ENCODE measurements at regions not wholly inside any gene's neighbourhood (a gene's known extent, or its start where the extent isn't known, plus 50 kb on each side); places are given as distances from the start of the nearest gene placed in this dataset.

DNA sequence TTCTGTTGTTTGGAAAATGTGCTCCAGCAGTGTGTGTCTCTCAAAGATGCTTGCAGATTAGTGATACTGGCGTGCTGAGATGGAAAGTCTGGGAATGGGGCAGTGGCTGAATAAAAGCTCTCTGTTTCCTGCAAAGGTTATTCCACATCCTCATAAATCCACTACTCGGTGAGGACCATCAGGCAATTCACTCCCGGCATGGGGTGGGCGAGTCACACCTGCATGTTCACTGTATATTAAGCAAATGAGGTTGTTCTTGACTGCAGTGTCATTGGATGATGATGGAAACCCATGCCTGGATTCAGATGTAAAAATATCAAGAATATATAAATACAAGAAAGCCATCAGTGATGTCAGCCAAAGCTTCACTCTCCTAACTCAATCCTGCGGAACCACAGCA is 65.4 kb upstream of the DSCAM start:
- no peaks in the 10 kb centered on the region for H3K23me2 ChIP-seq (ENCODE audit: insufficient read length, low read depth, low read length, poor library complexity, severe bottlenecking)
- H3K4ac ChIP-seq (ENCODE audit: low read depth, low read length) = no peak overlapping the region
- no peak overlapping the region for H3K18ac ChIP-seq (ENCODE audit: insufficient read length, low read depth, low read length)
- peaks cover 0 to 4% (median 2%) of the 10 kb centered on the region in 3 experiments; a peak in 3 of 7 replicates for H3K36me3 Mint-ChIP-seq (ENCODE audit: insufficient read depth in 1 of 3, low read depth in 3 of 3)
- TF ChIP-seq, protein P1, sequence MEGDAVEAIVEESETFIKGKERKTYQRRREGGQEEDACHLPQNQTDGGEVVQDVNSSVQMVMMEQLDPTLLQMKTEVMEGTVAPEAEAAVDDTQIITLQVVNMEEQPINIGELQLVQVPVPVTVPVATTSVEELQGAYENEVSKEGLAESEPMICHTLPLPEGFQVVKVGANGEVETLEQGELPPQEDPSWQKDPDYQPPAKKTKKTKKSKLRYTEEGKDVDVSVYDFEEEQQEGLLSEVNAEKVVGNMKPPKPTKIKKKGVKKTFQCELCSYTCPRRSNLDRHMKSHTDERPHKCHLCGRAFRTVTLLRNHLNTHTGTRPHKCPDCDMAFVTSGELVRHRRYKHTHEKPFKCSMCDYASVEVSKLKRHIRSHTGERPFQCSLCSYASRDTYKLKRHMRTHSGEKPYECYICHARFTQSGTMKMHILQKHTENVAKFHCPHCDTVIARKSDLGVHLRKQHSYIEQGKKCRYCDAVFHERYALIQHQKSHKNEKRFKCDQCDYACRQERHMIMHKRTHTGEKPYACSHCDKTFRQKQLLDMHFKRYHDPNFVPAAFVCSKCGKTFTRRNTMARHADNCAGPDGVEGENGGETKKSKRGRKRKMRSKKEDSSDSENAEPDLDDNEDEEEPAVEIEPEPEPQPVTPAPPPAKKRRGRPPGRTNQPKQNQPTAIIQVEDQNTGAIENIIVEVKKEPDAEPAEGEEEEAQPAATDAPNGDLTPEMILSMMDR (conservative IDR thresholded peaks at IDR 0.05) = no peak
- DNase-seq = no peak
- no peak overlapping the region for H4K5ac ChIP-seq (ENCODE audit: insufficient read length, low read depth, low read length)
- no peaks in the 10 kb centered on the region for H3K79me1 ChIP-seq (ENCODE audit: insufficient read depth, low read depth, low read length, poor library complexity, severe bottlenecking)
- no CpG with 5 or more reads among the region's 5 CpGs for WGBS (ENCODE audit: extremely low coverage, insufficient read length, low lambda C conversion rate)
- H3K9me3 Mint-ChIP-seq = peaks cover 0 to 2% of the 10 kb centered on the region in 2 experiments; a peak in 3 of 5 replicates
- no peak overlapping the region for H3K56ac ChIP-seq (ENCODE audit: insufficient read length, low read depth, low read length)
- H4K91ac ChIP-seq (ENCODE audit: insufficient read length, low read depth, low read length) = no peak overlapping the region
- H2AFZ ChIP-seq (ENCODE audit: low read length) = no peak overlapping the region
- no peak overlapping the region for H2BK120ac ChIP-seq (ENCODE audit: low read depth, low read length, poor library complexity, severe bottlenecking)
- no peaks in the 10 kb centered on the region for H3K9me3 ChIP-seq (ENCODE audit: control insufficient read depth, low read depth, low read length)
- H3K4me1 Mint-ChIP-seq = no peaks in the 10 kb centered on the region; a peak in 1 of 4 replicates
- no peaks in the 10 kb centered on the region for H3K79me2 ChIP-seq (ENCODE audit: insufficient read depth, low read length)
- H2BK20ac ChIP-seq (ENCODE audit: low read depth, low read length, poor library complexity, severe bottlenecking) = no peak overlapping the region
- H2BK5ac ChIP-seq (ENCODE audit: insufficient read length, low read length) = no peak overlapping the region
- no peak overlapping the region for H3K23ac ChIP-seq (ENCODE audit: insufficient read length, low read depth, low read length)
- H2BK15ac ChIP-seq (ENCODE audit: low read depth, low read length) = no peak overlapping the region
- no peak overlapping the region for H3K4me3 Mint-ChIP-seq
- peaks cover 7% of the 10 kb centered on the region for H3K27me3 Mint-ChIP-seq (ENCODE audit: low read depth)
- no peak overlapping the region for H3K4me2 ChIP-seq (ENCODE audit: insufficient read depth, insufficient read length, low read length)
- no peak overlapping the region for H2AK5ac ChIP-seq (ENCODE audit: insufficient read length, low read length)
- no peak overlapping the region for H3T11ph ChIP-seq (ENCODE audit: low read length)
- no peak overlapping the region for H3K27ac ChIP-seq (ENCODE audit: insufficient read length, low read depth, low read length)
- H4K8ac ChIP-seq (replicated peaks; ENCODE audit: insufficient read length, low read depth, low read length) = no peak overlapping the region
- no peaks in the 10 kb centered on the region for H3K4me1 ChIP-seq (ENCODE audit: insufficient read depth, low read length)
- H3K9ac ChIP-seq (ENCODE audit: extremely low read depth, insufficient read length, low read length) = no peak overlapping the region
- no peak overlapping the region for H3K14ac ChIP-seq (ENCODE audit: insufficient read depth, low read length)
- H4K20me1 ChIP-seq (ENCODE audit: control insufficient read depth, insufficient read depth, insufficient read length) = no peaks in the 10 kb centered on the region
- no peak overlapping the region for H2BK12ac ChIP-seq (ENCODE audit: insufficient read length, low read depth, low read length)
- no peaks in the 10 kb centered on the region for H3K27me3 ChIP-seq (ENCODE audit: insufficient read depth, low read length)
- H3K27ac Mint-ChIP-seq = no peak overlapping the region; a peak in 1 of 7 replicates

Data from H9 (cell line).